Activated CD8-positive, alpha-beta memory T cell treated with anti-CD3 and anti-CD28 coated beads for 48 hours (primary cell): ENCODE measurements at regions not wholly inside any gene's neighbourhood (a gene's known extent, or its start where the extent isn't known, plus 50 kb on each side); places are given as distances from the start of the nearest gene placed in this dataset.
"Not testable (repeated sequence)": the region's sequence is repeated elsewhere in the genome, so short reads cannot be mapped to it uniquely, and the experiment has no call there.

ENCODE experiments used
- DNase-seq, 3 experiments: peaks; one replicate each; pipeline ENCODE4 v3.0.0-alpha.2; 2020; ENCODE audit warnings: low read depth in 2 of 3, low spot score in 2 of 3

- DNase-seq, result no peak
These were observed 209.4 kb upstream of the KLF14 start for GRCh38 chr7:130943336-130943901.

- no peak for DNase-seq
These were observed 210.0 kb upstream of the KLF14 start for GRCh38 chr7:130943981-130944380.

- no peak for DNase-seq
These were observed 211.0 kb upstream of the KLF14 start for GRCh38 chr7:130944997-130945396.

GRCh38 chr7:130945411-130945811 lies 211.4 kb upstream of the KLF14 start:
- DNase-seq, result no peak

- no peak for DNase-seq
These were observed 212.1 kb upstream of the KLF14 start for GRCh38 chr7:130946114-130946513.

- DNase-seq, result no peak
These were observed 214.0 kb upstream of the KLF14 start for GRCh38 chr7:130947792-130948580.

- no peak for DNase-seq
These were observed 214.8 kb upstream of the KLF14 start for GRCh38 chr7:130948822-130949221.

GRCh38 chr7:130949550-130949949 lies 215.5 kb upstream of the KLF14 start:
- DNase-seq, result no peak

GRCh38 chr7:130950054-130950453 lies 216.0 kb upstream of the KLF14 start:
- no peak for DNase-seq

GRCh38 chr7:130950741-130951140 lies 216.7 kb upstream of the KLF14 start:
- DNase-seq, result no peak

GRCh38 chr7:130951303-130951975 lies 217.4 kb upstream of the KLF14 start:
- DNase-seq, result no peak

GRCh38 chr7:130951976-130952876 lies 218.2 kb upstream of the KLF14 start:
- DNase-seq, result no peak

GRCh38 chr7:130953196-130953595 lies 219.2 kb upstream of the KLF14 start:
- no peak for DNase-seq

GRCh38 chr7:130954918-130955564 lies 221.0 kb upstream of the KLF14 start:
- DNase-seq, result no peak

GRCh38 chr7:130955565-130955919 lies 221.5 kb upstream of the KLF14 start:
- DNase-seq, result no peak

- DNase-seq, result no peak
These were observed 222.6 kb upstream of the KLF14 start for GRCh38 chr7:130956417-130957136.

- DNase-seq, result no peak
These were observed 223.1 kb upstream of the KLF14 start for GRCh38 chr7:130957137-130957513.

- not testable (repeated sequence) for DNase-seq
These were observed 223.9 kb upstream of the KLF14 start for GRCh38 chr7:130957722-130958435.

- DNase-seq, result no peak
These were observed 224.8 kb upstream of the KLF14 start for GRCh38 chr7:130958846-130959245.

GRCh38 chr7:130959743-130960207 lies 225.8 kb upstream of the KLF14 start:
- no peak for DNase-seq
